ENCODE measurements at regions not wholly inside any gene's neighbourhood (a gene's known extent, or its start where the extent isn't known, plus 50 kb on each side); places are given as distances from the start of the nearest gene placed in this dataset.

GRCh38 chr3:5304789-5305683 lies 117.5 kb downstream of the EDEM1 start:
- peak; percentile 32 to 53 for DNase-seq

- DNase-seq = no peak
These were observed 118.1 kb downstream of the EDEM1 start for GRCh38 chr3:5305684-5305989.

GRCh38 chr3:5309171-5309570 lies 121.7 kb downstream of the EDEM1 start:
- DNase-seq = no peak

GRCh38 chr3:5309602-5310001 lies 122.1 kb downstream of the EDEM1 start:
- no peak for DNase-seq

- no peak for DNase-seq
These were observed 123.0 kb downstream of the EDEM1 start for GRCh38 chr3:5310509-5310908.

- no peak for DNase-seq
These were observed 124.8 kb downstream of the EDEM1 start for GRCh38 chr3:5312290-5312689.

- DNase-seq = no peak
These were observed 127.4 kb downstream of the EDEM1 start for GRCh38 chr3:5314897-5315296.

- DNase-seq = no peak
These were observed 130.1 kb downstream of the EDEM1 start for GRCh38 chr3:5317557-5317956.

GRCh38 chr3:5319454-5319853 lies 131.9 kb downstream of the EDEM1 start:
- DNase-seq = no peak

- no peak for DNase-seq
These were observed 134.3 kb downstream of the EDEM1 start for GRCh38 chr3:5321666-5322340.

- no peak for DNase-seq
These were observed 137.3 kb downstream of the EDEM1 start for GRCh38 chr3:5324780-5325179.

GRCh38 chr3:5330152-5330810 lies 142.8 kb downstream of the EDEM1 start:
- no peak for DNase-seq

- DNase-seq = no peak
These were observed 144.2 kb downstream of the EDEM1 start for GRCh38 chr3:5331567-5332269.

- no peak for DNase-seq
These were observed 144.9 kb downstream of the EDEM1 start for GRCh38 chr3:5332270-5332956.

GRCh38 chr3:5339967-5340535 lies 152.5 kb downstream of the EDEM1 start:
- DNase-seq = no peak

GRCh38 chr3:5341610-5342009 lies 154.1 kb downstream of the EDEM1 start:
- no peak for DNase-seq

- DNase-seq = no peak
These were observed 156.0 kb downstream of the EDEM1 start for GRCh38 chr3:5343459-5343858.

GRCh38 chr3:5344707-5345106 lies 157.2 kb downstream of the EDEM1 start:
- no peak for DNase-seq

- DNase-seq = no peak
These were observed 160.0 kb downstream of the EDEM1 start for GRCh38 chr3:5347486-5347885.

GRCh38 chr3:5348229-5348902 lies 160.9 kb downstream of the EDEM1 start:
- no peak for DNase-seq

GRCh38 chr3:5349343-5349742 lies 161.8 kb downstream of the EDEM1 start:
- DNase-seq = no peak

- no peak for DNase-seq
These were observed 169.6 kb downstream of the EDEM1 start for GRCh38 chr3:5357089-5357488.

All from hippocampal formation (tissue), 2 donors.